Fibroblast of lung (primary cell): ENCODE measurements at regions not wholly inside any gene's neighbourhood (a gene's known extent, or its start where the extent isn't known, plus 50 kb on each side); places are given as distances from the start of the nearest gene placed in this dataset.

Experiments used
- DNase-seq, 2 donors: peaks; one replicate each; pipeline versions ENCODE4 v3.0.0 to v3.0.0-alpha.2; 2010; ENCODE audit warnings: low read depth in 2 of 2
- H2AFZ ChIP-seq: 2 replicates; pipeline ENCODE4 v1.5.1; 2012; ENCODE audit warnings: low read length, control low read depth, inconsistent platforms
- H3K27ac ChIP-seq: 2 replicates; pipeline ENCODE4 v1.5.1; 2011; ENCODE audit warnings: low read length, control low read depth; ENCODE audit not compliant: insufficient read depth
- H3K27me3 ChIP-seq: 2 replicates; pipeline ENCODE4 v1.5.1; 2011; ENCODE audit warnings: mild to moderate bottlenecking, low read length; ENCODE audit not compliant: control insufficient read depth, insufficient read depth
- H3K36me3 ChIP-seq: 2 replicates; pipeline ENCODE4 v1.5.1; 2011; ENCODE audit warnings: low read length; ENCODE audit not compliant: control insufficient read depth, insufficient read depth
- H3K4me1 ChIP-seq: 2 replicates; pipeline ENCODE4 v1.5.1; 2011; ENCODE audit warnings: low read length; ENCODE audit not compliant: control insufficient read depth, insufficient read depth; ENCODE audit errors: extremely low read depth
- H3K4me2 ChIP-seq: 2 replicates; pipeline ENCODE4 v1.5.1; 2011; ENCODE audit warnings: low read length, control low read depth; ENCODE audit not compliant: insufficient read depth; ENCODE audit errors: extremely low read depth
- H3K4me3 ChIP-seq, 4 experiments: fragments of 200-600 bp in 1 of 4; sonication (generic) in 1 of 4; replicated peaks in 1 of 4; 2 replicates each; pipeline ENCODE4 v1.5.1; 2011 to 2016; ENCODE audit warnings: low read length in 4 of 4, low read depth in 3 of 4, mild to moderate bottlenecking in 3 of 4, control low read depth in 2 of 4, inconsistent platforms in 1 of 4, mixed read lengths in 1 of 4; ENCODE audit not compliant: insufficient read depth in 1 of 4; ENCODE audit errors: control extremely low read depth in 1 of 4
- H3K79me2 ChIP-seq: 2 replicates; pipeline ENCODE4 v1.5.1; 2012; ENCODE audit warnings: mild to moderate bottlenecking, low read length, inconsistent platforms; ENCODE audit not compliant: control insufficient read depth, insufficient read depth
- H3K9ac ChIP-seq: 2 replicates; pipeline ENCODE4 v1.5.1; 2011; ENCODE audit warnings: mild to moderate bottlenecking, low read length, control low read depth; ENCODE audit not compliant: insufficient read depth
- H3K9me3 ChIP-seq: 2 replicates; pipeline ENCODE4 v1.5.1; 2012; ENCODE audit warnings: low read depth, low read length; ENCODE audit not compliant: control insufficient read depth, insufficient read depth
- H4K20me1 ChIP-seq: 2 replicates; pipeline ENCODE4 v1.5.1; 2011; ENCODE audit warnings: low read length; ENCODE audit not compliant: control insufficient read depth, insufficient read depth; ENCODE audit errors: extremely low read depth
- CTCF ChIP-seq, 2 donors: IDR thresholded peaks in 1 of 2; conservative IDR thresholded peaks in 1 of 2; 1 replicate in 1 of 2; 2 replicates in 1 of 2; pipeline ENCODE4 v1.5.1; 2011 to 2012; ENCODE audit warnings: low read length in 2 of 2, control low read depth in 1 of 2, inconsistent platforms in 1 of 2, low read depth in 1 of 2, mild to moderate bottlenecking in 1 of 2
- EZH2 ChIP-seq: IDR thresholded peaks from 2 replicates; pipeline ENCODE4 v1.5.1; 2012; ENCODE audit warnings: low read length, control low read depth, mild to moderate bottlenecking; ENCODE audit errors: missing control alignments

GRCh38 chr4:96126227-96126626, 286.3 kb downstream of the PDHA2 start:
- Histone ChIP-seq H3K4me1 (no peaks in the 10 kb centered on the region), H3K9ac (no peak overlapping the region), H4K20me1 (no peaks in the 10 kb centered on the region), H3K9me3 (no peaks in the 10 kb centered on the region), H2AFZ (no peak overlapping the region), H3K4me2 (no peak overlapping the region), H3K4me3 (no peak overlapping the region), H3K27ac (no peak overlapping the region), H3K79me2 (no peaks in the 10 kb centered on the region), H3K36me3 (no peaks in the 10 kb centered on the region), H3K27me3 (no peaks in the 10 kb centered on the region)
- TF ChIP-seq EZH2 (no peak), CTCF (conservative IDR thresholded peaks at IDR 0.05 in 1 of 2, IDR thresholded peaks at IDR 0.05 in 1 of 2; ENCODE audit: low read depth in 1 of 2, low read length in 2 of 2) (no peak)
- DNase-seq, result no peak

GRCh38 chr4:96131186-96131585, 291.3 kb downstream of the PDHA2 start:
- H3K4me3 ChIP-seq, result no peak overlapping the region
- H3K27me3 ChIP-seq, result no peaks in the 10 kb centered on the region
- H3K9me3 ChIP-seq, result no peaks in the 10 kb centered on the region
- no peaks in the 10 kb centered on the region for H3K36me3 ChIP-seq
- H3K79me2 ChIP-seq, result no peaks in the 10 kb centered on the region
- no peak overlapping the region for H3K9ac ChIP-seq
- peak in 1 of 2 donors; percentile 67 for DNase-seq
- TF ChIP-seq CTCF (conservative IDR thresholded peaks at IDR 0.05 in 1 of 2, IDR thresholded peaks at IDR 0.05 in 1 of 2; ENCODE audit: low read depth in 1 of 2, low read length in 2 of 2) (no peak), EZH2 (no peak)
- H2AFZ ChIP-seq, result no peak overlapping the region
- H4K20me1 ChIP-seq, result no peaks in the 10 kb centered on the region
- no peak overlapping the region for H3K4me2 ChIP-seq
- no peaks in the 10 kb centered on the region for H3K4me1 ChIP-seq
- no peak overlapping the region for H3K27ac ChIP-seq

GRCh38 chr4:96134806-96135205, 294.9 kb downstream of the PDHA2 start:
- no peaks in the 10 kb centered on the region for H3K79me2 ChIP-seq
- H3K4me1 ChIP-seq, result no peaks in the 10 kb centered on the region
- no peak for DNase-seq
- H4K20me1 ChIP-seq, result no peaks in the 10 kb centered on the region
- no peaks in the 10 kb centered on the region for H3K27me3 ChIP-seq
- no peak overlapping the region for H3K9ac ChIP-seq
- H3K27ac ChIP-seq, result no peak overlapping the region
- no peaks in the 10 kb centered on the region for H3K36me3 ChIP-seq
- no peak overlapping the region for H2AFZ ChIP-seq
- no peak overlapping the region for H3K4me2 ChIP-seq
- no peaks in the 10 kb centered on the region for H3K9me3 ChIP-seq
- no peak overlapping the region for H3K4me3 ChIP-seq
- TF ChIP-seq CTCF (conservative IDR thresholded peaks at IDR 0.05 in 1 of 2, IDR thresholded peaks at IDR 0.05 in 1 of 2; ENCODE audit: low read depth in 1 of 2, low read length in 2 of 2), result no peak
- TF ChIP-seq EZH2, result no peak
